HEK293 (cell line): ENCODE measurements at regions not wholly inside any gene's neighbourhood (a gene's known extent, or its start where the extent isn't known, plus 50 kb on each side); places are given as distances from the start of the nearest gene placed in this dataset.
"Not testable (repeated sequence)": the region's sequence is repeated elsewhere in the genome, so short reads cannot be mapped to it uniquely, and the experiment has no call there.

Source experiments
- CTCF ChIA-PET: fragments of 350-600 bp; formaldehyde crosslinking; extraction: SDS; loops from one replicate; lab custom pipeline; 2021; ENCODE audit warnings: antibody characterized with exemption; lab: Yijun Ruan, JAX
- POLR2A ChIA-PET: fragments of 300-600 bp; formaldehyde crosslinking; extraction: SDS; loops from one replicate; lab custom pipeline; 2020; ENCODE audit warnings: antibody characterized with exemption, inconsistent platforms; lab: Yijun Ruan, JAX
- H3K27ac ChIP-seq: fragments of 200-500 bp; sonication (Bioruptor generic); 2 replicates; pipeline ENCODE4 v1.5.1; 2014; ENCODE audit warnings: low read depth, low read length, control low read depth, inconsistent platforms; ENCODE audit errors: extremely low read depth
- H3K36me3 ChIP-seq, 2 experiments: fragments of 200-500 bp in 1 of 2; sonication (Bioruptor generic) in 1 of 2; 1 replicate in 1 of 2; 2 replicates in 1 of 2; pipeline ENCODE4 v1.5.1; 2014 to 2017; ENCODE audit warnings: inconsistent platforms in 2 of 2, low read length in 2 of 2; ENCODE audit not compliant: control insufficient read depth in 2 of 2, insufficient read depth in 1 of 2
- H3K4me1 ChIP-seq: fragments of 200-500 bp; sonication (Bioruptor generic); 2 replicates; pipeline ENCODE4 v1.5.1; 2014; ENCODE audit warnings: mild to moderate bottlenecking, low read length, inconsistent platforms; ENCODE audit not compliant: control insufficient read depth, insufficient read depth
- H3K4me3 ChIP-seq: 2 replicates; pipeline ENCODE4 v1.5.1; 2011; ENCODE audit warnings: low read depth, mild to moderate bottlenecking, control low read depth, low read length, moderate library complexity
- H3K9me3 ChIP-seq: fragments of 200-500 bp; sonication (Bioruptor generic); 2 replicates; pipeline ENCODE4 v1.5.1; 2014; ENCODE audit warnings: low read depth, low read length, inconsistent platforms; ENCODE audit not compliant: control insufficient read depth, insufficient read depth
- AEBP2 ChIP-seq: fragments of 450-650 bp; formaldehyde crosslinking; IDR thresholded peaks from 2 replicates; pipeline ENCODE4 v1.5.1; 2016; ENCODE audit warnings: missing biosample characterization, missing genetic modification characterization, borderline replicate concordance
- GFI1B ChIP-seq: fragments of 450-650 bp; formaldehyde crosslinking; IDR thresholded peaks from 2 replicates; pipeline ENCODE4 v1.5.1; 2016; ENCODE audit warnings: missing biosample characterization, missing genetic modification characterization
- PBX3 ChIP-seq: sonication (generic); formaldehyde crosslinking; IDR thresholded peaks from 2 replicates; pipeline ENCODE4 v1.8.1; 2022; ENCODE audit warnings: mild to moderate bottlenecking, moderate library complexity, missing genetic modification reagents
- SETDB1 ChIP-seq: IDR thresholded peaks from one replicate; pipeline ENCODE4 v1.6.1; 2017; ENCODE audit warnings: mild to moderate bottlenecking, low read length, moderate library complexity, mixed read lengths; ENCODE audit not compliant: insufficient read length
- TRIM28 ChIP-seq: IDR thresholded peaks from 2 replicates; pipeline ENCODE4 v1.6.1; 2011; ENCODE audit warnings: low read length, control low read depth, borderline replicate concordance
- ZFHX2 ChIP-seq: fragments of 450-650 bp; formaldehyde crosslinking; conservative IDR thresholded peaks from 2 replicates; pipeline ENCODE4 v1.5.1; 2016; ENCODE audit warnings: missing biosample characterization, missing genetic modification characterization
- ZNF146 ChIP-seq: fragments of 450-650 bp; formaldehyde crosslinking; IDR thresholded peaks from 2 replicates; pipeline ENCODE4 v1.5.1; 2016; ENCODE audit warnings: missing biosample characterization, missing genetic modification characterization
- ZNF175 ChIP-seq: fragments of 450-650 bp; formaldehyde crosslinking; IDR thresholded peaks from 2 replicates; pipeline ENCODE4 v1.5.1; 2016; ENCODE audit warnings: missing biosample characterization, missing genetic modification characterization
- ZNF580 ChIP-seq: fragments of 450-650 bp; formaldehyde crosslinking; IDR thresholded peaks from 2 replicates; pipeline ENCODE4 v1.5.1; 2016; ENCODE audit warnings: missing biosample characterization, missing genetic modification characterization

GRCh38 chr6:137678451-137678850 is 184.3 kb upstream of the OLIG3 start:
- Histone ChIP-seq H3K36me3 (no peaks in the 10 kb centered on the region), H3K9me3 (no peaks in the 10 kb centered on the region), H3K4me3 (no peak overlapping the region), H3K27ac (no peak overlapping the region), H3K4me1 (no peaks in the 10 kb centered on the region)
- CTCF ChIA-PET = interaction anchor here (0.8 kb wide), 1 partner anchor 18 kb away, joined by 3 read pairs; no protein-coding TSS in a partner anchor
- TF ChIP-seq SETDB1 = peak; percentile 69
- no peak for TF ChIP-seq ZNF175
- TF ChIP-seq PBX3 = no peak
- no peak for TF ChIP-seq ZFHX2
- POLR2A ChIA-PET = no interaction called here

- Histone ChIP-seq H3K4me3 (no peak overlapping the region), H3K36me3 (no peaks in the 10 kb centered on the region), H3K27ac (no peak overlapping the region), H3K9me3 (no peaks in the 10 kb centered on the region), H3K4me1 (no peaks in the 10 kb centered on the region)
- TF ChIP-seq GFI1B (tag by site-specific recombination) (0 out of 2 replicates have a peak, but pooled peaks have one; percentile 50), TRIM28 (peak; percentile 68; the same call in 1 of the 2 replicates), AEBP2 (tag by site-specific recombination) (no peak)
- ChIA-PET CTCF (interaction anchor here (1.0 kb wide), 1 partner anchor 18 kb away, joined by 3 read pairs; no protein-coding TSS in a partner anchor), POLR2A (no interaction called here)
These were observed 186.2 kb upstream of the TNFAIP3 start for GRCh38 chr6:137680705-137681346.

- Histone ChIP-seq H3K4me3 (no peak overlapping the region), H3K9me3 (no peaks in the 10 kb centered on the region), H3K27ac (no peak overlapping the region), H3K4me1 (no peaks in the 10 kb centered on the region), H3K36me3 (no peaks in the 10 kb centered on the region)
- no peak for TF ChIP-seq AEBP2 (tag by site-specific recombination)
- ChIA-PET POLR2A (no interaction called here), CTCF (interaction anchor here (0.9 to 1.0 kb wide), 2 partner anchors 17 to 27 kb away, joined by 3 read pairs; no protein-coding TSS in a partner anchor)
These were observed 185.5 kb upstream of the TNFAIP3 start for GRCh38 chr6:137681445-137682009.

GRCh38 chr6:137682658-137683057 is 184.4 kb upstream of the TNFAIP3 start:
- TF ChIP-seq ZNF580 (tag by site-specific recombination) = 0 out of 2 replicates have a peak, but pooled peaks have one; percentile 59
- peak; percentile 88 for TF ChIP-seq ZNF146 (tag by site-specific recombination)
- H3K4me3 ChIP-seq, H3K36me3 ChIP-seq, H3K4me1 ChIP-seq, H3K27ac ChIP-seq, POLR2A ChIA-PET, H3K9me3 ChIP-seq: not testable (repeated sequence)
- CTCF ChIA-PET = interaction anchor here (0.9 kb wide), 1 partner anchor 26 kb away, joined by 3 read pairs; no protein-coding TSS in a partner anchor
